Cardiac septum (tissue), 1 donor: ENCODE measurements at regions not wholly inside any gene's neighbourhood (a gene's known extent, or its start where the extent isn't known, plus 50 kb on each side); places are given as distances from the start of the nearest gene placed in this dataset.

Experiments
- DNase-seq: peaks from one replicate; pipeline ENCODE4 v3.0.0-alpha.2; 2020; ENCODE audit warnings: low spot score
- intact Hi-C: fragments of 100-400 bp; cut with DNase I; formaldehyde crosslinking; loops from one replicate; pipeline ENCODE4 v1.14.0; 2022
- donor health status: DM: no; HTN: no; CAD: no.

GRCh38 chr11:92857407-92857806 is 112.0 kb upstream of the MTNR1B start:
- no peak for DNase-seq
- intact Hi-C loops, result no loop called here

DNA sequence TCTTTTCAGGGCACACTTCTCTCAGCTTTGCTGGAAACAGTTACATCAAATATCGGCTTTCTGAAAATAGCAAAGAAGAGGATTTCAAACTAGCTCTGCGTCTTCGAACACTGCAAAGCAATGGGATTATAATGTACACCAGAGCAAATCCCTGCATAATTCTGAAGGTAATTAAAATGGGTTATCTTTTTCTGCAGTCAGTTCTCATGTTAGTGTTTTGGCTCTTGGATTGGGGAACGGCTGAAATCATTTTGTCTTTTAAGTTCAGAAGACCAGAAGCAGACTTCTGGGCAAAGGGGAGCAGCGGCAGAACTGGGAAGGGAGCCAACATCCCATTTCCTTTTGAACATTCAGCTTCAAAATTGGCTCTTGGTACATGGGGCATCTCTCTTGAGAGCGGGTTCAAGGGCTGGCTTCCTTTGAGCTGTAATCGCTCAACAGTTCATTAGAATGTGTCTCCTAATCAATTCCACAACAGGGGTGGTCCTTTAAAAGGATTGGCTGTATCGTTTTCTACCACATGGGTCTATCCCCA is 110.2 kb upstream of the MTNR1B start:
- no peak for DNase-seq

GRCh38 chr11:92861634-92862033 is 107.8 kb upstream of the MTNR1B start:
- intact Hi-C loops, result no loop called here
- DNase-seq, result no peak

More for the DNA sequence above, 110.2 kb upstream of the MTNR1B start:
- intact Hi-C loops, result no loop called here

GRCh38 chr11:92865352-92865751 is 104.1 kb upstream of the MTNR1B start:
- intact Hi-C loops, result no loop called here
- DNase-seq, result no peak

GRCh38 chr11:92866679-92867282 is 102.7 kb upstream of the MTNR1B start:
- intact Hi-C loops, result no loop called here
- no peak for DNase-seq

DNA sequence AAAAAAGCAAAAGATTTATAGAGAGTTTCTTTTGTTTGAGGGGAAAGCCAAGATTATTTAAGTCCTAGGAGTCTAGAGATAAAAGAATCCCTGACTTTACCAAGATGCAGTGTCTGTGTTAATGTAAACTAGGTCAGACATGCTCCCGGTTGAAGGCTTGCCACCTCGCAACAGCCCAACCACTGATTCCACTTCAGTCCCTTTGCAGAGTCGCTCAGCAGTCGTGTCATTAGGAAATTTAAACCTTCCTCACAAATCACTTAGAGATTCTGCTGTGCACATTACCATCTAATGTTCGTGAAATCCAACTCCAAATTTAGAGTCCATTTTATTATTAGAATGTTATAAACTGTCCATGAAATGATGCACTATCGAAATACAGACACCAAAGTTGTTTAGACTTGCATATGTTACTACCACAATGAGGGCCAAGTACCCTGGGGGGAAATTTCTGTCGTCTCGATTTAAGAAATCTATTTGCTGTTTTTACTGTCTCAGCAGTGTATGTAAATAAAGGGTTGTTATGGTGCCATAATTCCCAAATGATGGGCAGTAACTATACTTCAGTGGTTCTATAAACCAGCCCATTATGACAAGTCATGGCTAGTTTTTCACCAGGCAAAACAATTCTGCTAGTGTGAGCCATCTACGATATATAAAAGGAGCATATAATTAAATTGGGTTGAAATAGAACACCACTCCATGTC is 101.4 kb upstream of the MTNR1B start:
- no peak for DNase-seq
- intact Hi-C loops, result no loop called here

GRCh38 chr11:92869716-92870115 is 99.7 kb upstream of the MTNR1B start:
- DNase-seq, result no peak
- intact Hi-C loops, result no loop called here

- no peak for DNase-seq
- intact Hi-C loops, result no loop called here
These were observed 99.1 kb upstream of the MTNR1B start for GRCh38 chr11:92870196-92870832.

- intact Hi-C loops, result no loop called here
- DNase-seq, result no peak
These were observed 95.9 kb upstream of the MTNR1B start for GRCh38 chr11:92873551-92873950.

- DNase-seq, result no peak
- intact Hi-C loops, result no loop called here
These were observed 94.0 kb upstream of the MTNR1B start for GRCh38 chr11:92875473-92875872.

DNA sequence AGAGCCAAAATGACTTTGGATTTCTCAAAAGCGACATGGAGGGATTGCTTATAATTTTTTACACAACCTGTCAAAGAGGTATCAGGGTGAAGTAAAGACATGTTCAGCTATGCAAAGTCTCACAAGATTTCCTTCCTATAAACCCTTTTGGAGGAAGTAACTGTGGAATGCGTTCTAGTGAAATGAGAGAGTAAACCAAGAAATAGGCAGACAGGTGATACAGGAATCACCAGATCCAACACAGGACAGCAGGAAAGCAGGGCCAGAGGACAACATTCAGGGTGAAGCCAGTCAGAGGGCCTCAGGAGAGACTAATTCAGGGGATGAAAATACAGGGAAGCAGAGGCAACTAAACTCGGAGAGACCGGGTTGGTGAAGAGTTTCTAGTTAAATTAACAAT is 90.4 kb upstream of the MTNR1B start:
- intact Hi-C loops, result no loop called here

GRCh38 chr11:92880381-92880780 is 89.1 kb upstream of the MTNR1B start:
- no peak for DNase-seq
- intact Hi-C loops, result no loop called here

More for the DNA sequence above, 90.4 kb upstream of the MTNR1B start:
- no peak for DNase-seq

DNA sequence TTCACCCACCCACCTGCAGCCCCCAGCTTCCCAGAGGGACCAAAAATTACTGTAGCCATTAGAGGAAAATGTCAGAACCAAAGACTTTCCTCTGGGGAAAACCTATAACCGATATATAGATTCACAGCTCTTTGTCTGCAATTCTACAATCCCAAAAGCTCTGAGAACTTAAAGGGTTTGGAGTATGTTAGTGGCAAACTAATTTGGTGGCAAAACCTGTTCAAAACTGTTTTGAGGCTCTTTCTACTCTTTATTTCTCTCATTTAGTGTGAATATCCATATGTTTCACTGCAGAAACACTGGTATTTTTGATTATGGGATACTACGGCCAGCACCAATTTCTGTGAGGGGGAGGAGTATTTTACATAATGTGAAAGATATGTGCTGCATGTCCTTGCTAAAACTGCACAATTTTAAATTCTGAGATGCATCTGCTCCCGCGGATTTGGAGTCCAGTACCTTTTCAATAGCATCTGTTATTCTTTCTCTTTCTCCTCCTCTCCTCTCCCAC is 87.5 kb upstream of the MTNR1B start:
- intact Hi-C loops, result no loop called here
- DNase-seq, result no peak

DNA sequence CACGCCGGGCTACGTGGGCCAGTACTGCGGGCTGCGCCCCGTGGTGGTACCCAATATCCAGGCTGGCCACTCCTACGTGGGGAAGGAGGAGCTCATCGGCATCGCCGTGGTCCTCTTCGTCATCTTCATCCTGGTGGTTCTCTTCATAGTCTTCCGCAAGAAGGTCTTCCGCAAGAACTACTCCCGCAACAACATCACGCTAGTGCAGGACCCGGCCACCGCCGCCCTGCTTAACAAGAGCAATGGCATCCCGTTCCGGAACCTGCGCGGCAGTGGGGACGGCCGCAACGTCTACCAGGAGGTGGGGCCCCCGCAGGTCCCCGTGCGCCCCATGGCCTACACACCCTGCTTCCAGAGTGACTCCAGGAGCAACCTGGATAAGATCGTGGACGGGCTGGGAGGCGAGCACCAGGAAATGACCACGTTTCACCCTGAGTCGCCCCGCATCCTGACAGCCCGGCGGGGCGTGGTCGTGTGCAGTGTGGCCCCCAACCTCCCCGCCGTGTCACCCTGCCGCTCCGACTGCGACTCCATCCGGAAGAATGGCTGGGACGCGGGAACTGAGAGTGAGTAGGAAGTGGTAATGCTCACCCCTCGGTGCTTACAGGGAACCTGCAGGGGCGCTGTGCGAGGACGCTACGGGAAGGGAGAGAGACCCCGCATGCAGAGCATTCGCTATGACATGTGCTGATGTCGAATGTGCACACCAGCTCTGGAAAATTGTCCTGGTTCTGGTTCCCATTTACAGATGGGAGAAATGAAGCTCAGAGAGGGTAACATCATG is 86.4 kb upstream of the MTNR1B start:
- intact Hi-C loops, result no loop called here
- no peak for DNase-seq

- intact Hi-C loops, result no loop called here
- DNase-seq, result no peak
These were observed 83.9 kb upstream of the MTNR1B start for GRCh38 chr11:92885600-92885999.

DNA sequence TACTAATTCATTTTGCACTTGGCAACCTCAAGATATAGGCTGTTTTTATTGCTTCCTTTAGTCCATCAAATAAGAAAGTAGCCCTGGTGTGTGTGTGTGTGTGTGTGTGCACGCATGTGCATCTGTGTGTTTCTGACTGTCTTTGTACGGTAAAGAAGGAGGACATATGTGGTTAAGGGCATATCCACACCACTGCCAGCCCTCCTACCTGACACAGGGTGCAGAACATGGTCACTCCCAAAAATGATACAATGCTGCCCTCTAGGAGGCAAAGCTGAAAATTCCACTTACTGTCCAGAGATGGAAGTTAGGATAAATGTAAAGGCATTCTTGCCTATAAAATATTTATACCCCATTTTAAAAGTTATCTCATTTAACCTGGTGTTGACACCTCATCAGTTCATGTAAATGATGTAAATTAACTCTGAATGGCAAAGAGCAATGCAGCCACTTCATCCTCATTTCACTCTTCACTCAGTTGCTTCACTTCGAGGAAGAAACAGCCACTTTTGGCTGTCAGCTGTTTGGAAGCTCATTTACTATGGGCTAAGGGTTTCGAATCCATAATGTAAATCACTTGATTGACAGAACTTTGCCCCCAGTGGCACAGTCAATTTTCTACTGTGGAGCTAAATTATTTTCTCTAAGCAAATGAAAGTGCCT is 83.1 kb upstream of the MTNR1B start:
- no peak for DNase-seq
- intact Hi-C loops, result loop anchor here (2.0 kb wide), 1 partner anchor 676 kb away; no protein-coding TSS in a partner anchor

GRCh38 chr11:92888696-92889095 is 80.8 kb upstream of the MTNR1B start:
- intact Hi-C loops, result no loop called here
- no peak for DNase-seq

- intact Hi-C loops, result no loop called here
- no peak for DNase-seq
These were observed 78.6 kb upstream of the MTNR1B start for GRCh38 chr11:92890846-92891245.
